ENCODE measurements at regions not wholly inside any gene's neighbourhood (a gene's known extent, or its start where the extent isn't known, plus 50 kb on each side); places are given as distances from the start of the nearest gene placed in this dataset.

- no peak for TF ChIP-seq CTCF (conservative IDR thresholded peaks at IDR 0.05)
- TF ChIP-seq EZH2 (IDR thresholded peaks at IDR 0.05; ENCODE audit: low read depth), result no peak
Observed at GRCh38 chr6:50239853-50240252, 190.1 kb upstream of the DEFB112 start.

All from PC-9 (cell line).